Stimulated activated effector memory CD8-positive, alpha-beta T cell treated with anti-CD3 and anti-CD28 coated beads, Interleukin-12 subunit alpha, Interleukin-12 subunit beta, amount 100 ng/mL, for 72 hours (primary cell): ENCODE measurements at regions not wholly inside any gene's neighbourhood (a gene's known extent, or its start where the extent isn't known, plus 50 kb on each side); places are given as distances from the start of the nearest gene placed in this dataset.

Source experiments
- ATAC-seq: fragments of 150-1000 bp; cut with Tn5 transposase; 2 replicates; pipeline ENCODE4 v1.10.0; 2021
- DNase-seq, 2 donors: peaks; one replicate each; pipeline ENCODE4 v3.0.0; 2021 to 2022; ENCODE audit warnings: low spot score in 2 of 2
- H3K27ac Mint-ChIP-seq: one replicate; pipeline ENCODE4 v1.8.0; 2022; ENCODE audit warnings: mild to moderate bottlenecking, mixed read lengths
- H3K36me3 Mint-ChIP-seq: one replicate; pipeline ENCODE4 v1.8.0; 2022; ENCODE audit warnings: mild to moderate bottlenecking, mixed read lengths
- H3K4me1 Mint-ChIP-seq: one replicate; pipeline ENCODE4 v1.8.0; 2022; ENCODE audit warnings: mixed read lengths
- H3K4me3 Mint-ChIP-seq: one replicate; pipeline ENCODE4 v1.8.0; 2022; ENCODE audit warnings: mild to moderate bottlenecking, mixed read lengths
- H3K9me3 Mint-ChIP-seq: one replicate; pipeline ENCODE4 v1.8.0; 2022; ENCODE audit warnings: mixed read lengths

DNA sequence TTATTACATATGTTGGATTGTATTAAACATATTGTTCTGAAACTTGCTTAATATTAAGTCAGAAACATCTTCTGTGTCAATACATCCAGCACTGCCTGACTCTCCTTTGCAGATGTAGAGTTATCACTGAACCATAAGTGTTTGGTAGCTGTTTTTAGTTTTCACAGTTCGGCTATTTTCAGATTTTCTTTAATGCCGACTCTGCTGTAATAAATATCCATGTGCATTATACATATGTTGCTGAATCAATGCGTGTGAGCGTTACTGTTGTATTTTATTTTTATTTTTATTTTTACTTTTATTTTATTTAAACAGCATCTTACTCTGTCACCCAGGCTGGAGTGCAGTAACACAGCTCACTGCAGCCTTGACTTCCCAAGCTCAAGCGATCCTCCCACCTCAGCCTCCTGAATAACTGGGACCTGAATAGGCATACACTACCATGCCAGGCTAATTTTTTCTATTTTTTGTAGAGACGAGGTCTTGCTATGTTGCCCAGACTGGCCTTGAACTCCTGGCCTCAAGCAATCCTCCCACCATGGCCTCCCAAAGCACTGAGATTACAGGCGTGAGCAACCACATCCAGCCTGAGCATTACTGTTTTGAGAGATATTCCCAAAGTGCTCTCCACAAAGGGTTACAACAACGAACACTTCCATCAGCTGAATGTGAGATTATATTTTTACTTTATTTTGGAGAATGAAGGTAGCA lies 50.7 kb upstream of the NOCT start:
- H3K36me3 Mint-ChIP-seq, result no peaks in the 10 kb centered on the region
- no peak overlapping the region for H3K27ac Mint-ChIP-seq
- no peak for ATAC-seq

DNA sequence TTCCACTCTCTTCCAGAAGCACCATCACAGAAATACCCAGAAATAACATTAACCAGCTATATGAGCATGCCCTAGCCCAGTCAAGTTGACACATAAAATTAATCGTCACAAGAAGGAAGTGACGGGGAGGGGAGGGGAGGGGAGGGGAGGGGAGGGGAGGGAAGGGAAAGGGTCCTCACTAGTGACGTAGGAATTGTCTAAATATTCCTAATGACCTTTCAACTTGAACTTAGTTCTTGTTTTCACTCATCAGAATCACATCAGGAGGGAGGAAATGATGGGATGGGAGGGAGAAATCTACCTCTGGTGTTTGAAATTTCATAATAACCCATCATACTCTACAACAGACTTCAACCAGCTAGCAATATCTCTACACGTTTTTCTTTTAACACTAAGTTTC lies 52.2 kb upstream of the NOCT start:
- ATAC-seq (no peak), DNase-seq (no peak)
- Mint-ChIP-seq H3K27ac (no peak overlapping the region), H3K9me3 (no peaks in the 10 kb centered on the region), H3K36me3 (no peaks in the 10 kb centered on the region), H3K4me1 (peaks cover 1% of the 10 kb centered on the region), H3K4me3 (no peak overlapping the region)

More for the DNA sequence above, 50.7 kb upstream of the NOCT start:
- no peaks in the 10 kb centered on the region for H3K9me3 Mint-ChIP-seq
- no peak overlapping the region for H3K4me3 Mint-ChIP-seq
- H3K4me1 Mint-ChIP-seq, result no peaks in the 10 kb centered on the region
- no peak for DNase-seq

DNA sequence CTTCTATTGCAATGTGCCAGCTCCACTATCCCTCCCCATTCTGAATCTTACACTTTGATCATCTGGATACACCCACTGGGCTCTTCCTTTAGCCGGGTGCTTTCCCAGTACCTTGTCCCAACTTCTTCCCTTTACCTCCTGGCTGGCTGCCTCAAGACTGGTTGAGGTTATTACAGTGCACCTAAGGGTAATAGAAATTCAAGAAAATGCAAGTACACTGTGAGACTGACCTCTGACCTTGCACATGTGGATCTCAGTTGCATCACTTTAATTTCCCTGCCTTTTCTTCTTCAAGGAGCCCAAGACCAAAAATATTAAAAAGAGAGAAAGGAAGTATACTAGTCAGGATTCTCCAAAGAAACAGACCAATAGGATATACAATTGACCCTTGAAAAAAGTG lies 53.9 kb upstream of the NOCT start:
- no peak overlapping the region for H3K27ac Mint-ChIP-seq
- H3K36me3 Mint-ChIP-seq, result no peaks in the 10 kb centered on the region
- H3K4me1 Mint-ChIP-seq, result peaks cover 4% of the 10 kb centered on the region

DNA sequence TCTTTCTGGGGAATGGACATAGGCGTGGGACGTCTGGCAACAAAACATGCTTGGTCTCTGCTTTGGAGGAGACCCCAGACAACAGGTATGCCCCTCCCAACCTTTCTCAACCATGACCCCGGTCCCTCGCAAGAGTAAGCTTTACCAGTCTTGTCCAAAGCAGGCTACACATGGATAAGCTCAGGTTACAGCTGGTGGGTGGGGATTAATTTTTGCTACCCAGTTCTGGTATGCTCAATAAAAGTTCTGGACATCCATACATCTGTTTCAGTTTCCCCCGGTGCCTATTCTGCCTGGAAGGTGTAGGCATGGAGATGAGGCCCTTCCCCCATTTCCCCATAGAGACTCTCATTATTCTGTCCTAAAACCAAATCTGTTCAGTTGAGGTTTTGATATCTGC lies 54.5 kb upstream of the NOCT start:
- ATAC-seq (no peak), DNase-seq (no peak)
- Mint-ChIP-seq H3K9me3 (no peaks in the 10 kb centered on the region), H3K4me3 (no peak overlapping the region), H3K36me3 (no peaks in the 10 kb centered on the region), H3K27ac (no peak overlapping the region), H3K4me1 (peaks cover 4% of the 10 kb centered on the region)

More for the DNA sequence above, 53.9 kb upstream of the NOCT start:
- ATAC-seq (no peak), DNase-seq (no peak)
- Mint-ChIP-seq H3K4me3 (no peak overlapping the region), H3K9me3 (no peaks in the 10 kb centered on the region)

DNA sequence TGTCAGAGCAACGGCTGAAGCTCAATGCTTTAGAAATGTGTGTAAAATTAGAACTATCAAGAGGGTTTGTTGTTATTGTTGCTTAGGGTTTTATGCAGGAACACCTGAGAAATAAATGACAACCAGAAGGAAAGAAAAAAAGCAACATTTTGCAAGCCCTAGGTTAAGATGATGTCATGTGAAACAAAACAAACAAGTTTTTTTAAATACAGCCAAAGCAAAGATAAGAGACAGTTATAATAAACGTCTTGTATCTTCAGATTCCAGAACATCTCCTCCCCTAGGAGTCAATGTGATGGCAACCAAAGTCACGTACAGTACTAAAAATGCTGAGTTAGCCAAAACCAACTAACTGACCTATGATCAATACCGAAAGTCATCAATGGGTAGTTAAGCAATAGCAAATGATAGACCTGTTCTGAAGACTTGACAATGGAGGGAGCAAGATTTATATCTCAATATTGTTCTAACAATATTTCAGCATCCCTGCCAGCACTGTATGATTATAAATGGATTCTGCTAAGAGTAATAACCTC lies 55.3 kb upstream of the NOCT start:
- no peak for DNase-seq
- Mint-ChIP-seq H3K4me1 (peaks cover 4% of the 10 kb centered on the region), H3K27ac (no peak overlapping the region), H3K36me3 (no peaks in the 10 kb centered on the region), H3K9me3 (no peaks in the 10 kb centered on the region), H3K4me3 (no peak overlapping the region)
- no peak for ATAC-seq

DNA sequence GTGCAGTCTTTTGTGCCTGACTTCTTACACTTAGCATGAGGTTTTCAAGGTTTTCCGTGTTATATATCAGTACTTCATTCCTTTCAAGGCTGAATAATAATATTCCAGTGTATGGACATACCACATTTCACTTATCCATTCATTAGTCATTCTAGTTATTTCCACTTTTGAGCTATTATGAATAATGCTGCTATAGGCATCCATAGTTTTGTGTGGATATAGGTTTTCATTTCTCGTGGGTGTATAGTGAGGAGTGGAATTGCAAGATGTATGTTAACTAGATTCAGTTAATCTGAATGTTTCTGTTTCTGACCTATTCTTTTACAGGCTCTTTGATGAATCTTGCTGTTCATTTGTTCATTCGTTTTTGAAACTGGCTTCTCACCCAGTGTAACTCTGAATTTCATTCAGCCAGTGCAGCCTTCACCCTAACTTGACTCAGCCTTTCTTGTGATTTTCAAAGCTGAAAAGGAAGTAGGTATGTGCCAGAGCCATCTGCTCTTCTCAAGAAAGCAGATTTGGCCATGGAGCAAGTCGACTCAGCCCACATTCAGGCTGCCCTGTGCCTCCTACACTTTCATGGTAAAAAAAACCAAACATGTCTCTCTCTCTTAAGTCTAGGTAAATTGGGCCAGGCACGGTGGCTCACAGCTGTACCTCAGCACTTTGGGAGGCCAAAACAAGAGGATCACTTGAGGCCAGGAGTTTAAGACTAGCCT lies 56.3 kb upstream of the NOCT start:
- no peak overlapping the region for H3K4me3 Mint-ChIP-seq

DNA sequence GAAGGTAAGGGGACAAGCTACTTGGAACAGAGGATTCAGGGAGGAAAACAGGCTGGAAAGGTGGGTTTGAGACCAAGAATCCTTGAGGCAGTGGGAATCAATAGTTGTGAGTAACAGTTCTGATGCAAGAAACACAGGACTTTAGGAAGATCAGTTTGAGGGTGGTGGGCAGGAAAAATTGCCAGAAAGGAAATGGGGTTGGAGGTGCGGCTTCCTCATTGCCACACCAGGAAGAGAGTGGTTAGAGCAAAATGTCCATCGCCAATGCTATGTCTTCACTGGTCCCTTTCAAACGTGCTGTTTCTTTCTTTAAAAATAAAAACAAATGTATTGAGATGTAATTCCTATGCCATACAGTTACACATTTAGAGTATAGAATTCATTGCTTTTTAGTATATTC lies 57.1 kb upstream of the NOCT start:
- no peaks in the 10 kb centered on the region for H3K36me3 Mint-ChIP-seq
- H3K4me1 Mint-ChIP-seq, result peaks cover 4% of the 10 kb centered on the region
- DNase-seq, result no peak
- no peak overlapping the region for H3K4me3 Mint-ChIP-seq
- no peak overlapping the region for H3K27ac Mint-ChIP-seq
- no peak for ATAC-seq
- H3K9me3 Mint-ChIP-seq, result no peaks in the 10 kb centered on the region

More for the DNA sequence above, 56.3 kb upstream of the NOCT start:
- DNase-seq, result no peak
- Mint-ChIP-seq H3K36me3 (no peaks in the 10 kb centered on the region), H3K9me3 (no peaks in the 10 kb centered on the region), H3K4me1 (peaks cover 4% of the 10 kb centered on the region), H3K27ac (no peak overlapping the region)
- ATAC-seq, result peak; percentile 28

DNA sequence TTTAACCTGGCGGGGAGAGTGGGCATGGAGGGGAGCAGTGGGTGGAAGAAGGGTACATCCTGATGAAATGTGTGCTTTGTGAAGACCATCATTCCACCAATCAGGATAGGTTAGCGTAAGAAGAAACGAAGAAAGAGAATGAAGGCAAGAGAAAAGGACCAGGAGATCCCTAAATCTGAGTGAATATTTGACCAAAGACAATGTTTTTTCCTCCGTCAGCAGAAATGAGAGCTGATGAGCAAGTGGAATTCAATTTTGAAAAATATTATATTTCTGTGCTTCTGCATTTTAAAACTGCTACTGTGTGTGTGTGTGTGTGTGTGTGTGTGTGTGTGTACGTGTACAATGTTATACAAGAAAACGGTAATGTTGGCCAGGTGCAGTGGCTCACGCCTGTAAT lies 58.3 kb upstream of the NOCT start:
- no peak overlapping the region for H3K27ac Mint-ChIP-seq
- ATAC-seq, result no peak
- no peaks in the 10 kb centered on the region for H3K36me3 Mint-ChIP-seq
- H3K4me3 Mint-ChIP-seq, result no peak overlapping the region
- no peak for DNase-seq
- peaks cover 4% of the 10 kb centered on the region for H3K4me1 Mint-ChIP-seq
- no peaks in the 10 kb centered on the region for H3K9me3 Mint-ChIP-seq

DNA sequence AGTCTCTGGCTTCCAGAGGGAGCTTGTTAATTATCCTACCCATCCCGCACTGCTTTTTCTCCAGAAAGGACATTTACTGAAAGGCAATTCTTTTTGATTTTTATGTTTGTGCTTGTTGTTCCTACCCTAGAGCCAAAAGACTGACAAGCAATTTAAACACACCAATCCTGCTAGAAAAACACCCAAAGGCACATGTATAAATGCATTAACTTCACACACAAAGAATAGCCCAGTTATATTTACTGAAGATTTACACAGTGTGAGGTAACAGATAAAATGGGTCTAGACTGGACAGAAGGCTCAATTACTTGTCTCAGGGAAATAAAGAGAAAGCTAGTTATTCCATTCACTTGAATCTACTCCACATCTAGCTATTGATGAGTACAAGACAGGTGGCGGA lies 61.2 kb upstream of the NOCT start:
- no peak for DNase-seq
- no peak for ATAC-seq
- peaks cover 4% of the 10 kb centered on the region for H3K4me1 Mint-ChIP-seq
- no peaks in the 10 kb centered on the region for H3K36me3 Mint-ChIP-seq
- no peaks in the 10 kb centered on the region for H3K9me3 Mint-ChIP-seq
- H3K4me3 Mint-ChIP-seq, result no peak overlapping the region
- H3K27ac Mint-ChIP-seq, result no peak overlapping the region

DNA sequence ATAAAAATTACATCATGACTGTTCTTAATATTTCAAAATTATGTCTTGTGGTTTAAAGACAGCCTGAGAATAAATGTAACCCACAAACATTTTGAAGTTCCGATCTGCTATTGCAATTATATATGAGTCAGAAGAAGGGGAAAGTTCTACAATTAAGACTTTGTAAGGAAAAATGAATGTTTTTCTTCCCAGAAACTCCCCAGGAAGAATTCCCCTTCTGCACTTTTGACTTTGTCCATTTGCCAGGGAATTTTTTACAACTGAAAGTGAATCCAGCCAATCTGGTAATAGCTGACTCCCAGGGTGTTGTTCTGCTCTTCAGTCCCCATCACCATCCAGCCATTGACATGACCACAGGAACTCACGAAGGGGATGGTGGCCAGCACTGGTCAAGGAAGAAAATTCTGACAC lies 61.6 kb upstream of the NOCT start:
- Mint-ChIP-seq H3K36me3 (no peaks in the 10 kb centered on the region), H3K4me1 (peaks cover 4% of the 10 kb centered on the region), H3K27ac (no peak overlapping the region), H3K4me3 (no peak overlapping the region), H3K9me3 (no peaks in the 10 kb centered on the region)
- no peak for ATAC-seq
- DNase-seq, result no peak

DNA sequence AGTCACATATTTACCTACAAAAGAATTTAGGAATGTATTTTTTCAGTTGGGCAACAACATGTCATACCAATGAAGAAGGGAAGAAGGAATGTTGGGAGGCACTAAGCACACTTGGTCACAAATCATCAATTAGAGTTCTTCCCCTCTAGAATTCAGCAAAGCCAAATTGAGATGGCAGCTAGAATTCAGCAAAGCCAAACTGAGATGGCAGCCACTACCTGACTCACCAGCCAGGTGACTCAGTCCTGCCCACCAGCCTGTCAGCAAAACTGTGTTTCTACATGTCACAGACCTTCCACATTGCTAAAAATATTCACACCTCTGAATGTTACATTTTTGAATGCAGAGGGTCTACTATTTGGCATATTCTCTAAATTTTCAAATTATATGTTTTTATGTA lies 63.2 kb upstream of the NOCT start:
- Mint-ChIP-seq H3K27ac (no peak overlapping the region), H3K4me3 (no peak overlapping the region), H3K36me3 (no peaks in the 10 kb centered on the region), H3K9me3 (no peaks in the 10 kb centered on the region), H3K4me1 (no peaks in the 10 kb centered on the region)
- DNase-seq (no peak), ATAC-seq (peak; percentile 87)

DNA sequence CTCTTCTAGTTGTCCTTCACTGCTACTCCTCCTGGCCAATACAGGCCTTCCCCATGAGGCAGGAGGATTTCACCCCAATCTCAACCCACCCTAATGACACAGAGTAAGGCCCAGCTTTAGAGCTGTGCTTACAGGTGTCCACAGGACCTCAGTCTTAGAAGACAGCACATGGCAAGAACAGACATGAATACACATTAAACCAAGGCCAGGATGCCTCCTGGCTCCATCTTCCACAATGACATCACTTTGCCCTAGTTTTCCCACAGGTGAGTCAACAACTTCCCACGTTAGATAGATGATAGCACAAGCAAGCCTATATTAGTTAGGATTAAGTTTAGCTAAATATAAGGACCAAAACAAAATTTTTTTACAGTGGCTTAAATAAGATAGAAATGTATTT lies 63.8 kb upstream of the NOCT start:
- ATAC-seq, result no peak
- Mint-ChIP-seq H3K9me3 (no peaks in the 10 kb centered on the region), H3K4me3 (no peak overlapping the region), H3K36me3 (no peaks in the 10 kb centered on the region), H3K27ac (no peak overlapping the region), H3K4me1 (no peaks in the 10 kb centered on the region)
- no peak for DNase-seq

DNA sequence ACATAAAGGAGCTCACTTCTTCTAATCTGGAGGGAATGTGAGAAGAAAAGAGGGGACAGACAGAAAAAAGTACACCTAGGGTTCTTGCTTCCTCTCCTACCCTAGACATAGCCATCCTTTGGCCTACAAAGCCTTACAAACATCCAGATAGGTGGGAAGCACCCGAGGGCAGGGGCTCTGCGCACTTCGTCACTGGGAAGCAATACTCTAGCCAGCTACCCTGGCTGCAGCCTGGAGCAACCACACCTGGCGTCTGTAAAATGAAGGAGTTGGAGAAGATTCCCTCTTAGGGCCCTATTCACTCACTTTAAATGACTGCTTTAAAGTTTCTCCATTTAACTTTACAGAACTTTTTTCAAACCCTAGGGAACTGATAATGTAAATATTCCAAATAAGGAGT lies 65.7 kb upstream of the NOCT start:
- no peaks in the 10 kb centered on the region for H3K4me1 Mint-ChIP-seq
- ATAC-seq (no peak), DNase-seq (no peak)
- H3K4me3 Mint-ChIP-seq, result no peak overlapping the region
- no peaks in the 10 kb centered on the region for H3K36me3 Mint-ChIP-seq
- H3K27ac Mint-ChIP-seq, result no peak overlapping the region
- no peaks in the 10 kb centered on the region for H3K9me3 Mint-ChIP-seq

DNA sequence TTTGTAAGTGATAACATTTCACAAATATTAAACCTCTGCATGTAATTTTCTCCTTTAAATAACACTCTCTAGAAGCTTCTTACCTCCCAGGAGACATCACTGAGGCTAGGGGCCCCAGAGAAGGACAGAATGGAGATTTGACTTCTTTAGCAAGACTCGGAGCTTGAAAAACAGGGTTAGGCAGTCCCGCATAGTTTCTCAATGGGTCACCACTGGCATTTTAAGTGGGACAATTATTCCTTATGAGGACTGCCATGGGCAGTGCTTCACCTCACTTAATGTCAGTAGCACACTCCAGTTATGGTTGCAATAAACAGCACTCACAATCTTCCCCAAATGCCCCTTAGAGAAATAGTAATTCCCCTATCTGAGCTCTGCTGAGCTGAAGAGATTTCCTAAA lies 66.7 kb upstream of the NOCT start:
- H3K36me3 Mint-ChIP-seq, result no peaks in the 10 kb centered on the region
- H3K9me3 Mint-ChIP-seq, result no peaks in the 10 kb centered on the region
- DNase-seq, result no peak
- H3K27ac Mint-ChIP-seq, result no peak overlapping the region
- no peaks in the 10 kb centered on the region for H3K4me1 Mint-ChIP-seq
- no peak for ATAC-seq
- H3K4me3 Mint-ChIP-seq, result no peak overlapping the region

DNA sequence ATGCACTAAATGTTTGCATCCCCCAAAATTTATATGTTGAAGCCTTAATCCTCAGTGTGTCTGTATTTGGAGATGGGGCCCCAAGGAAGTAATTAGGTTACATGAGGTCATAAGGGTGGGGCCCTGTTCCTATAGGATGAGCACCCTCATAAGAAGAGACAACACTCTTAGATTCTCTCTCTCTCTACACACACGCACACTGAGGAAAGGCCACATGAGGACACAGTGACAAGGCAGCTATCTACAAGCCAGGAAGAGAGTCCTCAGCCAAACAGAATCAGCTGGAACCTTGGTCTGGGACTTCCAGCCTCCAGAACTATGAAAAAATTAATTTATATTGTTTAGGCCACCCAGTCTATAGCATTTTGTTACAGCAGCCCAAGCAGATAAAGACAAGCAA lies 69.3 kb upstream of the NOCT start:
- DNase-seq, result no peak
- ATAC-seq, result no peak
- no peak overlapping the region for H3K4me3 Mint-ChIP-seq
- H3K36me3 Mint-ChIP-seq, result no peaks in the 10 kb centered on the region
- no peak overlapping the region for H3K27ac Mint-ChIP-seq
- no peaks in the 10 kb centered on the region for H3K4me1 Mint-ChIP-seq
- H3K9me3 Mint-ChIP-seq, result no peaks in the 10 kb centered on the region

DNA sequence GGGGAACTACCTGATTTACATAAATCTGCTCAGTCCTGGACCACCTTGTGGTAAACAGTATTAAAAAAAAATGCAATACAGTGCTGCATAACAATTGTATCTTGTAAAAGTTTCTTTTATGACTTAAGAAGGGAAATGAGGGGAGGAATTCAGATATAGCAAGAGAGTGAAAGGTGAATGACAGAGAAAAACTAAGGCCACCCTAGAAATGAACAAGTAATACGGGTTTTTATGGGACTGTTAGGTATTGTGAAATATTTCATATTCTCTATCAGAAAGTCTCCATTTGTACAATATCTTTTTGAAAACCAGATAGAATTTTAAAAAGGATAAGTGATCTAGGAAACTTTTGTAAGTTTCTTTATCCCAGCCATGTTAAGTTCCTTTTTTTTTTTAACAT lies 69.7 kb upstream of the NOCT start:
- Mint-ChIP-seq H3K27ac (no peak overlapping the region), H3K4me3 (no peak overlapping the region), H3K9me3 (no peaks in the 10 kb centered on the region), H3K36me3 (no peaks in the 10 kb centered on the region), H3K4me1 (no peaks in the 10 kb centered on the region)
- no peak for ATAC-seq
- DNase-seq, result no peak
